Keratinocyte (primary cell): ENCODE measurements at regions not wholly inside any gene's neighbourhood (a gene's known extent, or its start where the extent isn't known, plus 50 kb on each side); places are given as distances from the start of the nearest gene placed in this dataset.

Experiments used
- DNase-seq: peaks from one replicate; pipeline ENCODE4 v3.0.0-alpha.2; 2011; ENCODE audit warnings: low read depth, missing footprints, low spot score
- FAIRE-seq: peaks from 2 replicates; lab custom pipeline; 2011; peaks lifted over from hg19 to GRCh38; lab: Jason Lieb, UNC
- H2AFZ ChIP-seq: 2 replicates; pipeline ENCODE4 v1.6.0; 2012; ENCODE audit warnings: low read length, control low read depth, inconsistent platforms; ENCODE audit not compliant: control insufficient read depth
- H3K27ac ChIP-seq: 2 replicates; pipeline ENCODE4 v1.5.1; 2011; ENCODE audit warnings: low read length; ENCODE audit not compliant: control insufficient read depth, insufficient read depth
- H3K27me3 ChIP-seq: 3 replicates; pipeline ENCODE4 v1.6.0; 2011; ENCODE audit warnings: low read length; ENCODE audit not compliant: control insufficient read depth, insufficient read depth; ENCODE audit errors: extremely low read depth
- H3K36me3 ChIP-seq, 2 experiments: 2 replicates in 1 of 2; 3 replicates in 1 of 2; pipeline ENCODE4 v1.5.1; 2011; ENCODE audit warnings: low read length in 2 of 2, mild to moderate bottlenecking in 1 of 2; ENCODE audit not compliant: control insufficient read depth in 2 of 2, insufficient read depth in 2 of 2; ENCODE audit errors: extremely low read depth in 1 of 2
- H3K4me1 ChIP-seq: 3 replicates; pipeline ENCODE4 v1.5.1; 2011; ENCODE audit warnings: low read length; ENCODE audit not compliant: control insufficient read depth, insufficient read depth; ENCODE audit errors: extremely low read depth
- H3K4me2 ChIP-seq: 3 replicates; pipeline ENCODE4 v1.6.0; 2011; ENCODE audit warnings: low read depth, low read length; ENCODE audit not compliant: control insufficient read depth, insufficient read depth; ENCODE audit errors: extremely low read depth
- H3K4me3 ChIP-seq, 3 experiments: fragments of 200-600 bp in 1 of 3; sonication (generic) in 1 of 3; 2 replicates in 2 of 3; 3 replicates in 1 of 3; pipeline ENCODE4 v1.5.1; 2011 to 2016; ENCODE audit warnings: low read length in 3 of 3, mild to moderate bottlenecking in 3 of 3, control low read depth in 2 of 3, inconsistent platforms in 1 of 3, low read depth in 1 of 3, mixed read lengths in 1 of 3, mixed run types in 1 of 3, moderate library complexity in 1 of 3; ENCODE audit not compliant: control insufficient read depth in 2 of 3, insufficient read depth in 2 of 3; ENCODE audit errors: extremely low read depth in 1 of 3
- H3K79me2 ChIP-seq: 2 replicates; pipeline ENCODE4 v1.6.0; 2012; ENCODE audit warnings: low read length; ENCODE audit not compliant: control insufficient read depth, insufficient read depth
- H3K9ac ChIP-seq: 3 replicates; pipeline ENCODE4 v1.6.0; 2011; ENCODE audit warnings: low read length; ENCODE audit not compliant: control insufficient read depth, insufficient read depth; ENCODE audit errors: extremely low read depth
- H3K9me1 ChIP-seq: 3 replicates; pipeline ENCODE4 v1.6.0; 2011; ENCODE audit warnings: low read length; ENCODE audit not compliant: control insufficient read depth, insufficient read depth; ENCODE audit errors: extremely low read depth
- H3K9me3 ChIP-seq: 2 replicates; pipeline ENCODE4 v1.5.1; 2012; ENCODE audit warnings: low read depth, low read length; ENCODE audit not compliant: control insufficient read depth
- H4K20me1 ChIP-seq: 3 replicates; pipeline ENCODE4 v1.6.0; 2011; ENCODE audit warnings: low read length; ENCODE audit not compliant: control insufficient read depth, insufficient read depth; ENCODE audit errors: extremely low read depth
- CTCF ChIP-seq, 3 experiments: IDR thresholded peaks in 1 of 3; conservative IDR thresholded peaks in 1 of 3; optimal IDR thresholded peaks in 1 of 3; 2 replicates in 2 of 3; 3 replicates in 1 of 3; pipeline versions ENCODE3 to v1.5.1; 2011; ENCODE audit warnings: low read length in 3 of 3, mild to moderate bottlenecking in 3 of 3, moderate library complexity in 2 of 3, control low read depth in 1 of 3, inconsistent platforms in 1 of 3; ENCODE audit not compliant: insufficient read depth in 2 of 3; ENCODE audit errors: extremely low read depth in 1 of 3
- EZH2 ChIP-seq: IDR thresholded peaks from one replicate; pipeline ENCODE4 v1.6.1; 2012; ENCODE audit warnings: inconsistent platforms, mild to moderate bottlenecking, low read length, moderate library complexity
- dilution Hi-C: fragments of 300-500 bp; cut with MboI; formaldehyde crosslinking; loops from one replicate; pipeline ENCODE4 v1.7.0; 2020; ENCODE audit warnings: low sequenced_read_pairs; ENCODE audit not compliant: extremely low pct_ligation_motif_present

- no peaks in the 10 kb centered on the region for H3K9me3 ChIP-seq
- no peak overlapping the region for H3K4me3 ChIP-seq
- H3K27ac ChIP-seq = no peak overlapping the region
- H3K9ac ChIP-seq = no peak overlapping the region
- H3K27me3 ChIP-seq = no peaks in the 10 kb centered on the region
- H3K36me3 ChIP-seq = no peaks in the 10 kb centered on the region
- DNase-seq (no peak), FAIRE-seq (no peak)
- no peak overlapping the region for H2AFZ ChIP-seq
- dilution Hi-C loops = no loop called here
- no peaks in the 10 kb centered on the region for H4K20me1 ChIP-seq
- H3K4me1 ChIP-seq = no peaks in the 10 kb centered on the region
- H3K4me2 ChIP-seq = no peak overlapping the region
- H3K9me1 ChIP-seq = no peaks in the 10 kb centered on the region
- H3K79me2 ChIP-seq = no peaks in the 10 kb centered on the region
- no peak for TF ChIP-seq EZH2
Measured at GRCh38 chr18:2100694-2101213, 470.6 kb downstream of the METTL4 start.

- Histone ChIP-seq H3K27ac (no peak overlapping the region), H3K36me3 (no peaks in the 10 kb centered on the region), H3K9ac (no peak overlapping the region), H3K79me2 (no peaks in the 10 kb centered on the region), H2AFZ (no peak overlapping the region), H3K4me1 (no peaks in the 10 kb centered on the region), H4K20me1 (no peaks in the 10 kb centered on the region), H3K27me3 (no peaks in the 10 kb centered on the region), H3K4me2 (no peak overlapping the region), H3K4me3 (no peak overlapping the region), H3K9me1 (no peaks in the 10 kb centered on the region), H3K9me3 (no peaks in the 10 kb centered on the region)
- DNase-seq (no peak), FAIRE-seq (no peak)
- dilution Hi-C loops = no loop called here
- TF ChIP-seq CTCF (optimal IDR thresholded peaks at IDR 0.05 in 1 of 3, IDR thresholded peaks at IDR 0.05 in 1 of 3, conservative IDR thresholded peaks at IDR 0.05 in 1 of 3; ENCODE audit: extremely low read depth in 1 of 3, insufficient read depth in 2 of 3, low read length in 3 of 3) = no peak
- TF ChIP-seq EZH2 = no peak
Measured at GRCh38 chr18:2102022-2102421, 469.3 kb downstream of the METTL4 start.

- FAIRE-seq = no peak
- Histone ChIP-seq H3K27me3 (no peaks in the 10 kb centered on the region), H3K4me1 (no peaks in the 10 kb centered on the region)
Measured at GRCh38 chr18:2103299-2103698, 468.0 kb downstream of the METTL4 start.

More at GRCh38 chr18:2103299-2103698, 468.0 kb downstream of the METTL4 start:
- Histone ChIP-seq H3K79me2 (no peaks in the 10 kb centered on the region), H3K36me3 (no peaks in the 10 kb centered on the region), H3K4me3 (no peak overlapping the region), H3K9ac (no peak overlapping the region), H3K27ac (no peak overlapping the region), H3K9me1 (no peaks in the 10 kb centered on the region), H4K20me1 (no peaks in the 10 kb centered on the region), H2AFZ (no peak overlapping the region), H3K4me2 (no peak overlapping the region), H3K9me3 (no peaks in the 10 kb centered on the region)
- dilution Hi-C loops = no loop called here
- no peak for TF ChIP-seq EZH2
- no peak for TF ChIP-seq CTCF (optimal IDR thresholded peaks at IDR 0.05 in 1 of 3, IDR thresholded peaks at IDR 0.05 in 1 of 3, conservative IDR thresholded peaks at IDR 0.05 in 1 of 3; ENCODE audit: extremely low read depth in 1 of 3, insufficient read depth in 2 of 3, low read length in 3 of 3)
- no peak for DNase-seq
